ENCODE measurements at regions not wholly inside any gene's neighbourhood (a gene's known extent, or its start where the extent isn't known, plus 50 kb on each side); places are given as distances from the start of the nearest gene placed in this dataset.

DNA sequence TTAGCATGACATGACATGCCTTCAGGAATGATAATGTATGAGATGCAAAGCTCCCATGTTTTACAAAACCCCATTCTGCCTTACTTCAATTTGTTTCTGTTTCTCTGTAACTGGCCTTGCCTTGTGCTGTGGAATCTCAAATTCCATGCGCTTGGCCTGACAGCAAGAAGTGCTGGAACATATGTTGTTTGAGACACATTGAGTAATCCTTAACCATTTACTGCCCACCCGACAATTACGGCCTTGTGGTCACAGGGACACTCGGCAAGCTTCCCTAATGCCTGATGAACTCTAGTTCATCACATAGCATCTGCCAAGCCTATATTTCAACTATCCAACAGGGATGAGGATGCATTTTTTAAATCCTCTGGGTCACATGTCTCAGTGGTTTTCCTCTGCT lies 226.4 kb upstream of the CASK start:
- no peak for TF ChIP-seq EGR1 (IDR thresholded peaks at IDR 0.05)

- TF ChIP-seq CEBPB (IDR thresholded peaks at IDR 0.05) (no peak), MAX (IDR thresholded peaks at IDR 0.05) (no peak), CREB1 (IDR thresholded peaks at IDR 0.05; ENCODE audit: low read depth) (no peak), EGR1 (IDR thresholded peaks at IDR 0.05) (no peak), FOXM1 (IDR thresholded peaks at IDR 0.05; ENCODE audit: borderline replicate concordance, low read depth) (no peak), TCF12 (IDR thresholded peaks at IDR 0.05; ENCODE audit: low read depth) (no peak), RAD21 (IDR thresholded peaks at IDR 0.05; ENCODE audit: low read depth) (no peak), EP300 (IDR thresholded peaks at IDR 0.05; ENCODE audit: borderline replicate concordance) (no peak), YY1 (IDR thresholded peaks at IDR 0.05; ENCODE audit: low read depth) (no peak)
- TF ChIP-seq, protein P1, sequence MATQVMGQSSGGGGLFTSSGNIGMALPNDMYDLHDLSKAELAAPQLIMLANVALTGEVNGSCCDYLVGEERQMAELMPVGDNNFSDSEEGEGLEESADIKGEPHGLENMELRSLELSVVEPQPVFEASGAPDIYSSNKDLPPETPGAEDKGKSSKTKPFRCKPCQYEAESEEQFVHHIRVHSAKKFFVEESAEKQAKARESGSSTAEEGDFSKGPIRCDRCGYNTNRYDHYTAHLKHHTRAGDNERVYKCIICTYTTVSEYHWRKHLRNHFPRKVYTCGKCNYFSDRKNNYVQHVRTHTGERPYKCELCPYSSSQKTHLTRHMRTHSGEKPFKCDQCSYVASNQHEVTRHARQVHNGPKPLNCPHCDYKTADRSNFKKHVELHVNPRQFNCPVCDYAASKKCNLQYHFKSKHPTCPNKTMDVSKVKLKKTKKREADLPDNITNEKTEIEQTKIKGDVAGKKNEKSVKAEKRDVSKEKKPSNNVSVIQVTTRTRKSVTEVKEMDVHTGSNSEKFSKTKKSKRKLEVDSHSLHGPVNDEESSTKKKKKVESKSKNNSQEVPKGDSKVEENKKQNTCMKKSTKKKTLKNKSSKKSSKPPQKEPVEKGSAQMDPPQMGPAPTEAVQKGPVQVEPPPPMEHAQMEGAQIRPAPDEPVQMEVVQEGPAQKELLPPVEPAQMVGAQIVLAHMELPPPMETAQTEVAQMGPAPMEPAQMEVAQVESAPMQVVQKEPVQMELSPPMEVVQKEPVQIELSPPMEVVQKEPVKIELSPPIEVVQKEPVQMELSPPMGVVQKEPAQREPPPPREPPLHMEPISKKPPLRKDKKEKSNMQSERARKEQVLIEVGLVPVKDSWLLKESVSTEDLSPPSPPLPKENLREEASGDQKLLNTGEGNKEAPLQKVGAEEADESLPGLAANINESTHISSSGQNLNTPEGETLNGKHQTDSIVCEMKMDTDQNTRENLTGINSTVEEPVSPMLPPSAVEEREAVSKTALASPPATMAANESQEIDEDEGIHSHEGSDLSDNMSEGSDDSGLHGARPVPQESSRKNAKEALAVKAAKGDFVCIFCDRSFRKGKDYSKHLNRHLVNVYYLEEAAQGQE (IDR thresholded peaks at IDR 0.05; ENCODE audit: low read depth) = no peak
- TF ChIP-seq, protein P2, sequence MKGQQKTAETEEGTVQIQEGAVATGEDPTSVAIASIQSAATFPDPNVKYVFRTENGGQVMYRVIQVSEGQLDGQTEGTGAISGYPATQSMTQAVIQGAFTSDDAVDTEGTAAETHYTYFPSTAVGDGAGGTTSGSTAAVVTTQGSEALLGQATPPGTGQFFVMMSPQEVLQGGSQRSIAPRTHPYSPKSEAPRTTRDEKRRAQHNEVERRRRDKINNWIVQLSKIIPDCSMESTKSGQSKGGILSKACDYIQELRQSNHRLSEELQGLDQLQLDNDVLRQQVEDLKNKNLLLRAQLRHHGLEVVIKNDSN (IDR thresholded peaks at IDR 0.05) = no peak
These were observed 225.9 kb upstream of the CASK start for GRCh38 chrX:42149281-42149680.

DNA sequence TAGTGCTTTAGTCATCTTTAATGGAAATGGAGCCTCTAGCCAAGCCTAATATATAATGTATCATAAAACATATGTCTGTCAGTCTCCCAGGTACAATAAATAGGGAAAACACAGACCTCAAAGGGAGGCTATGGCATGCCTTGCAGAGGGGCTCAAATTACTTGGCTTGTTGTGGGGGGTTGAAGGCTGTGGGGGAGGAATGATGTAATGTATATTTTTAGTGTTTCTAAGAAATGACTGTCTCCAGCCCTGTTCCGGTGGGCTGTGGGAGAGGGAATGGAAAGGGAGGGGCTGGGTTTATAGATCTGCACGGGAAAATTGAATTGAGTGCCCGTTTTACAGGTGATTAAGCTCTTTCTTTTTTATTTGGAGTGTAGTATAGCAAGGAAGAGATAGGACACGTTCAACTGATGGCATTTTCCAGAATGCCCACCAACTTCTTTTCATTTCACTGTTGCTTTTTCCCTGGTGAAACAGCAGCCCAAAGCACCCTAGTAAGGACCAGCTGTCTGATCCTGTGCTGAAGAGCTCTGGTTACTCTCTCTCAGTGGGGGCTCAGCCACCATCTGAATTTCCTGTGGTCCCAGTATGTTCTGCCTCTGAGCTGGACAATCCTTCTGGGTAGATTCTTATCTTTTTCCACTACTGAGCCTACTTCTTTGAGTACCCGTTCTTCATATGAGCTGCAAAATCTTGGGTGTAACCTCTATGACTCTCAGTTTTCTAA lies 220.7 kb upstream of the CASK start:
- no peak for TF ChIP-seq EGR1 (IDR thresholded peaks at IDR 0.05)
- TF ChIP-seq EP300 (IDR thresholded peaks at IDR 0.05; ENCODE audit: borderline replicate concordance) = no peak
- no peak for TF ChIP-seq NFIC (IDR thresholded peaks at IDR 0.05)

DNA sequence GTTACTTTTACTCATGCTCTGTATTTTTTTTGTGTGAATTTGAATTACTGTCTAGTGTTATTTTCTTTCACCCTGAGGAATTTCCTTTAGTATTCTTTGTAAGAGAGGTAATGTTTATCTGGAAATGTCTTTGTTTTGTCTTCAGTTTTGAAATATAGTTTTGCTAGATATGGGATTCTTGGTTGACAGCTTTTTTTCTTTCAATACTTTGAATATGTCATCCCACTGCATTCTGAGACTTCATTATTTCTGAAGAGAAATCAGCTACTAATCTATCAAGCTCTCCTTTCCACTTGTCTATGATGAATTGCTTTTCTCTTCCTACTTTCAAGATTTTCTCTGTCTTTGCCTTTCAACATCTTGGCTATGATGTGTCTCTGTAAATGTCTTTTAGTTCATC lies 217.0 kb upstream of the CASK start:
- TF ChIP-seq RAD21 (IDR thresholded peaks at IDR 0.05; ENCODE audit: low read depth) = no peak
- no peak for TF ChIP-seq CREB1 (IDR thresholded peaks at IDR 0.05; ENCODE audit: low read depth)
- no peak for TF ChIP-seq FOXM1 (IDR thresholded peaks at IDR 0.05; ENCODE audit: borderline replicate concordance, low read depth)
- no peak for TF ChIP-seq EGR1 (IDR thresholded peaks at IDR 0.05)
- no peak for TF ChIP-seq ZBTB7A (IDR thresholded peaks at IDR 0.05; ENCODE audit: low read depth)
- TF ChIP-seq TAF1 (IDR thresholded peaks at IDR 0.05; ENCODE audit: low read depth) = no peak
- TF ChIP-seq EP300 (IDR thresholded peaks at IDR 0.05; ENCODE audit: borderline replicate concordance) = no peak
- TF ChIP-seq, protein P1 (IDR thresholded peaks at IDR 0.05; ENCODE audit: low read depth) = no peak

GRCh38 chrX:42135583-42136228 lies 212.4 kb upstream of the CASK start:
- TF ChIP-seq RAD21 (IDR thresholded peaks at IDR 0.05; ENCODE audit: low read depth) (no peak), CREB1 (IDR thresholded peaks at IDR 0.05; ENCODE audit: low read depth) (no peak), NFIC (IDR thresholded peaks at IDR 0.05) (no peak), FOXM1 (IDR thresholded peaks at IDR 0.05; ENCODE audit: borderline replicate concordance, low read depth) (no peak), CEBPB (IDR thresholded peaks at IDR 0.05) (no peak), MAX (IDR thresholded peaks at IDR 0.05) (no peak), TCF12 (IDR thresholded peaks at IDR 0.05; ENCODE audit: low read depth) (no peak), ZBTB7A (IDR thresholded peaks at IDR 0.05; ENCODE audit: low read depth) (no peak), TEAD4 (IDR thresholded peaks at IDR 0.05) (no peak), EGR1 (IDR thresholded peaks at IDR 0.05) (no peak), TAF1 (IDR thresholded peaks at IDR 0.05; ENCODE audit: low read depth) (no peak), EP300 (IDR thresholded peaks at IDR 0.05; ENCODE audit: borderline replicate concordance) (no peak), YY1 (IDR thresholded peaks at IDR 0.05; ENCODE audit: low read depth) (no peak)
- TF ChIP-seq, protein P1 (IDR thresholded peaks at IDR 0.05; ENCODE audit: low read depth) = no peak
- TF ChIP-seq, protein P2 (IDR thresholded peaks at IDR 0.05) = no peak
